Caki2 (cell line): ENCODE measurements at regions not wholly inside any gene's neighbourhood (a gene's known extent, or its start where the extent isn't known, plus 50 kb on each side); places are given as distances from the start of the nearest gene placed in this dataset.

Experiments
- DNase-seq: peaks from one replicate; pipeline ENCODE4 v3.0.0-alpha.2; 2015; ENCODE audit warnings: low read depth
- in situ Hi-C: cut with HindIII; loops from 2 replicates; pipeline ENCODE4 v1.10.0; 2016; ENCODE audit warnings: low sequenced_read_pairs, low pct_unique_long_range_greater_than_20kb, mixed read lengths

DNA sequence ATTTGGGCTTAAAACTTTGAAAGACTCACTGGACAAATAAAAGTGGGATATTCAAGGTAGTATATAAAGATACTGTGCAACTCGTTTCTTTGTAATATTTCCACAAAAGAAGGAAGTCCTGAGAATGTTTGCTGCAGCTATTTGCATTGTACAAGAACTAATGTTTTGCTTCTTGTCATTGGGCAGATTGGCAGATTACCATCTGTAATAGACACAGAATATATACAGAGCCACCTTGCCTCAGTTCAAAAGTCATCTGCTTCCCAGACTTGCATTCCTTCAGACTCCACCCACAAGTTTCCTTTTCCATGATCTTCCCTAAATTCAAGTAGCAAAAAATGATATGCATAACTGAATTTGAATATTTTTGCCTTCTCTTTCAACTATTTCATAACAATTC is 145.1 kb downstream of the EFNB2 start:
- in situ Hi-C loops, result no loop called here
- no peak for DNase-seq

DNA sequence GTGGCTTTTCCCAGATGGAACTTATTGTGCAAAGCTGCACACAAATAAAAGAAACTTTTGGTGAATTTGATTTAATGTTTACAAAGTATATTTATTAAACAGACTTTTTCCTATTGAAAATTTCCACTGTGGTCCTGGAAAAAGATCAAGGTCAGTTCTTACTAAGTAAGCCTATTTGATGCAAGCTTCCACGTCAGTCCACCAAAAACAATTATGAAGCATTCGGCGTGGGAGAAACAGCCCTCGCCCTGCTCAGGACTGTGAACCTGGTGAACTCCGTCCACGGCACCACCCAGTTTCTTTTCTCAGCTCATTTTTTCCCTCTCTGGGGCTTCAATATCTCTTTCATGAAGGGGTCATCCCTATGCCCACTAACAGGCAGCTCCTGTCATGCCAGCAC is 149.8 kb downstream of the EFNB2 start:
- no peak for DNase-seq
- in situ Hi-C loops, result no loop called here

- in situ Hi-C loops, result no loop called here
- no peak for DNase-seq
Measured at GRCh38 chr13:106384516-106384915, 150.9 kb downstream of the EFNB2 start.

- in situ Hi-C loops, result no loop called here
- DNase-seq, result no peak
Measured at GRCh38 chr13:106383791-106384190, 151.7 kb downstream of the EFNB2 start.

- in situ Hi-C loops, result no loop called here
- DNase-seq, result no peak
Measured at GRCh38 chr13:106382534-106382933, 152.9 kb downstream of the EFNB2 start.

DNA sequence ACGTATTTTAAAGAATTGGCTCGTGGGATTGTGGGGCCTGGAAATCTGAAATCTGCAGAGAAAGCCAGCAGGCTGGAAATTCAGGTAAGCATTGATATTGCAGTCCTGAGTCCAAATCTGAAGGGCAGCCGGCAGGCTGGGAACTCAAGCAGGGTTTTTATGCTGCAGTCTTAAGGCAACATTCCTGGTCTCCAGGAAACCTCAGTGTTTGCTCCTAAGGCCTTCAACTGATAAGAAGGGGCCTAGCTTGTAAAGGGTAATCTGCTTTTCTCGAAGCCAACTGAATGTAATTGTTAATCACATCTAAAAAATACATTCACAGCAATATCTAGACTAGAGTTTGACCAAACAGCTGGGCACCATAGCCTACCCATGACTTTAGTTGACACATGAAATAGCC is 154.4 kb downstream of the EFNB2 start:
- in situ Hi-C loops, result no loop called here
- no peak for DNase-seq

GRCh38 chr13:106377931-106378662 is 157.4 kb downstream of the EFNB2 start:
- in situ Hi-C loops, result no loop called here
- no peak for DNase-seq

- no peak for DNase-seq
- in situ Hi-C loops, result no loop called here
Measured at GRCh38 chr13:106377341-106377740, 158.1 kb downstream of the EFNB2 start.

DNA sequence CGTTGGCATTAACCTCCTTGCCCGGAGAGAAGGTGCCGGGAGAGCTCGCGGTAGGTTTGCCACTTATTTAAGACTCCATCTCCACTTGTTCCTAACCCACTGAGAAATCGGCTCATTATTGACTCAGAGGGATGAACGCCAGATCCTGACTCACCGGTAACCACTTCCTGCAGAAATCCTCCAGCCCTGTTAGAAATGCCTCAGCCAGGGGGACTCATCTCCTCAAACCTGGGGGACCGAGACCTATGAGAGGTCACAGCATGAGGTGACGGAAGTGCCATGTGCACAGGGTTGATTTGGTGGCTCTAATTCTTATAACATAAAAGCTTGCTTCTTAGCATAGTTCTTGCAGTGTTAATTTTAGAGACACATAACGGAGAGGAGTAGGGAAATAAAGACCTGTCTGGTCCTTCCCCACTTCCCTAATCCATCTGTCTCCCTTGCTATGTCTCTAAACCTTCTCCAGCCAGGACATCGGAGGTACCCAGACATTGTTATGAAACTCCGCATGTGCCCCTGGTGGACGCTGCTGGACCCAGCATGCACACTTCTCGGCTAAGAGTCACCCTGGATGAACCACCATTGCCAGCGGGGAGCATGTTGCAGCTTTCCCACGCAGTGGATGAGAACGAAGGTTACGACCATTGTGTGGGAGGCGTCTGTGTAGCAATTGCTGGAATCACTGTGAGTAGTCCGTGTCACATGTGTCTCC is 158.9 kb downstream of the EFNB2 start:
- in situ Hi-C loops, result no loop called here
- DNase-seq, result peak; percentile 65

- in situ Hi-C loops, result no loop called here
- no peak for DNase-seq
Measured at GRCh38 chr13:106375085-106375484, 160.4 kb downstream of the EFNB2 start.

DNA sequence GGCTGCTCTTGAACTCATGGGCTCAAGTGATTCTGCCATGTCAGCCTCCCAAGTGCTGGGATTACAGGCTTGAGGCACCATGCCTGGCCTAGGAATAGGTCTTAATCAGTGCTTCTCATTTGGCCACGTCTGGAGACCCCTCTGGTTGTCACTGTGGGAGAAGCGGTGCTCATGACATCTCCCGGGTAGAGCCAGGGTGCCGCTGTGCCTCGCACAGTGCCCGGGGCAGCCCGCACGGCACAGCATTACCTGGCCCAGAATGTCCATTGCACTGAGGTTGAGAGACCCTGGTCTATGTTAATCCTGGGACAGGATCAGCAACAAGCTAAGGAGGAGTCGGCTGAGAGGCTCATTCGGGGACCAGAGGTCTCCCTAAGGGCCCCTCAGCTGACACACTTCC is 160.8 kb downstream of the EFNB2 start:
- in situ Hi-C loops, result no loop called here
- DNase-seq, result no peak

GRCh38 chr13:106373989-106374572 is 161.4 kb downstream of the EFNB2 start:
- DNase-seq, result no peak
- in situ Hi-C loops, result no loop called here

GRCh38 chr13:106373304-106373988 is 162.0 kb downstream of the EFNB2 start:
- no peak for DNase-seq
- in situ Hi-C loops, result no loop called here

GRCh38 chr13:106372199-106373155 is 163.0 kb downstream of the EFNB2 start:
- DNase-seq, result no peak
- in situ Hi-C loops, result no loop called here

GRCh38 chr13:106371024-106371423 is 164.4 kb downstream of the EFNB2 start:
- no peak for DNase-seq
- in situ Hi-C loops, result no loop called here

DNA sequence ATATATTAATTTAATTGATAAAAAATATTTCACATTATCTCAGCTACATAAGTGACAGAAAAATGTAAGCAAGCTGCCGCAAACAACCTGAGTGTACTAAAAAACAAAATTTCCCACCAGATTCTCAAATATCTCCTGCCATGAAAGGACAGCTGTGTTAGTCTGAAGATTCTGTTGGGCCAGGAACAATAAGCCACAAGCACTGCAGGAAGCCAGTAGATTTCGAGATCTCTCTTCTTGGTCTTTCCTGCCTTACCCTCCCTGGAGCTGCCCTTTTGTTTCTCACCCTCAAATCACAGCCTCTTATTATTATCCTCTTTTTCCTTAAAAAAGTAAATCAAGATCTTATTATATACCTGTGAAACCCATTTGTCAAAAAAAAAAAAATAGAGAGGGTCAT is 165.6 kb downstream of the EFNB2 start:
- no peak for DNase-seq
- in situ Hi-C loops, result no loop called here

GRCh38 chr13:106369091-106369490 is 166.4 kb downstream of the EFNB2 start:
- in situ Hi-C loops, result no loop called here
- DNase-seq, result no peak

GRCh38 chr13:106367361-106367971 is 168.0 kb downstream of the EFNB2 start:
- DNase-seq, result no peak
- in situ Hi-C loops, result no loop called here
